Choroid plexus epithelial cell (primary cell): ENCODE measurements at regions not wholly inside any gene's neighbourhood (a gene's known extent, or its start where the extent isn't known, plus 50 kb on each side); places are given as distances from the start of the nearest gene placed in this dataset.

Experiments used
- DNase-seq: peaks from one replicate; pipeline ENCODE4 v3.0.0-alpha.2; 2010; ENCODE audit warnings: low read depth
- H3K4me3 ChIP-seq: 2 replicates; pipeline ENCODE4 v1.5.1; 2011; ENCODE audit warnings: low read depth, mild to moderate bottlenecking, control low read depth, low read length, moderate library complexity
- TF ChIP-seq, protein P1 (sequence below): conservative IDR thresholded peaks from 2 replicates; pipeline ENCODE4 v1.5.1; 2011; ENCODE audit warnings: low read depth, mild to moderate bottlenecking, control low read depth, inconsistent platforms, low read length, moderate library complexity

DNA sequence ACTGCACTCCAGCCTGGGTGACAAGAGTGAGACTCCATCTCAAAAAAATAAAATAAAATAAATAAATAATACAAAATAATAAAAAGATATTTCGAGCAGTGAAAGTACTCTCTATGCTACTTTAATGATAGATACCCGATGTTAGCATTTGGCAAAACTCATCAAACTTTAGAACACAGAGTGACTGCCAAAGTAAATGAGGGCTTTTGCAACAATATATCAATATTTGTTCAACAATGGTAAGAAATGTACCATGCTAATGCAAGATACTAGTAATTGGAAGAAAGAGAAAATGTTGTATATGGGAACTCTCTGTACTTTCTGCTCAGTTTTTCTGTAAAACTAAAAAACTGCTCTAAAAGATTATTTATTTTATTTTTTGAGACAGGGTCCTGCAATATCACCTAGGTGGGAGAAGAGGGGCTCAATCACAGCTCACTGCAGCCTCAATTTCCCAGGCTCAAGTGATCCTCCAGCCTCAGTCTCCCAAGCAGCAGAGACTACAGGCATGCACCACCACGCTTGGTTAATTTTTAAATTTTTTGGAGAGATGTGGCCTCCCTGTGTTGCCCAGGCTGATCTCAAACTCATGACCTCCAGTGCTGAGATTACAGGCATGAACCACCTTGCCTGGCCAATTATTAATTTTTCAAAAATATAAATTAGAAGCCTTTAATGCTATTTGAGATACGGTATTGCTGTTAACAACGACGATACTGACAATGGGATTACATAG, 650.5 kb upstream of the NR2F2 start:
- TF ChIP-seq, protein P1, sequence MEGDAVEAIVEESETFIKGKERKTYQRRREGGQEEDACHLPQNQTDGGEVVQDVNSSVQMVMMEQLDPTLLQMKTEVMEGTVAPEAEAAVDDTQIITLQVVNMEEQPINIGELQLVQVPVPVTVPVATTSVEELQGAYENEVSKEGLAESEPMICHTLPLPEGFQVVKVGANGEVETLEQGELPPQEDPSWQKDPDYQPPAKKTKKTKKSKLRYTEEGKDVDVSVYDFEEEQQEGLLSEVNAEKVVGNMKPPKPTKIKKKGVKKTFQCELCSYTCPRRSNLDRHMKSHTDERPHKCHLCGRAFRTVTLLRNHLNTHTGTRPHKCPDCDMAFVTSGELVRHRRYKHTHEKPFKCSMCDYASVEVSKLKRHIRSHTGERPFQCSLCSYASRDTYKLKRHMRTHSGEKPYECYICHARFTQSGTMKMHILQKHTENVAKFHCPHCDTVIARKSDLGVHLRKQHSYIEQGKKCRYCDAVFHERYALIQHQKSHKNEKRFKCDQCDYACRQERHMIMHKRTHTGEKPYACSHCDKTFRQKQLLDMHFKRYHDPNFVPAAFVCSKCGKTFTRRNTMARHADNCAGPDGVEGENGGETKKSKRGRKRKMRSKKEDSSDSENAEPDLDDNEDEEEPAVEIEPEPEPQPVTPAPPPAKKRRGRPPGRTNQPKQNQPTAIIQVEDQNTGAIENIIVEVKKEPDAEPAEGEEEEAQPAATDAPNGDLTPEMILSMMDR = no peak
- H3K4me3 ChIP-seq = no peak overlapping the region
- no peak for DNase-seq

DNA sequence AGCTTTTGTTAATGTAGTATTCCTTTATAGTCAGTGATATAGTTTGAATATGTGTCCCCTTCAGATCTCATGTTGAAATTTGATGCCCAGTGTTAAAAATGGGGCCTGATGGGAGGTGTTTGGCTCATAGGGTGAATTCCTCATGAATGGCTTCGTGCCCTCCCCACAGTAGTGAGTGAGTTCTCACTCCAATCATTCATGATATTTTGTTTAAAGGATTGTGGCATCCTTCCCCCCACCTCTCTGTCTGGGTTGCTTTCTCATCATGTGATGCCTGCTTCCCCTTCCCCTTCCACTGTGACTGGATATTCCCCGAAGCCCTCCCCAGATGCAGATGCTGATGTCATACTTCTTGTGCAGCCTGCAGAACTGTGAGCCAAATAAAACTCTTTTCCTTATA, 649.8 kb upstream of the NR2F2 start:
- TF ChIP-seq, protein P1 = no peak
- no peak overlapping the region for H3K4me3 ChIP-seq
- DNase-seq = no peak

DNA sequence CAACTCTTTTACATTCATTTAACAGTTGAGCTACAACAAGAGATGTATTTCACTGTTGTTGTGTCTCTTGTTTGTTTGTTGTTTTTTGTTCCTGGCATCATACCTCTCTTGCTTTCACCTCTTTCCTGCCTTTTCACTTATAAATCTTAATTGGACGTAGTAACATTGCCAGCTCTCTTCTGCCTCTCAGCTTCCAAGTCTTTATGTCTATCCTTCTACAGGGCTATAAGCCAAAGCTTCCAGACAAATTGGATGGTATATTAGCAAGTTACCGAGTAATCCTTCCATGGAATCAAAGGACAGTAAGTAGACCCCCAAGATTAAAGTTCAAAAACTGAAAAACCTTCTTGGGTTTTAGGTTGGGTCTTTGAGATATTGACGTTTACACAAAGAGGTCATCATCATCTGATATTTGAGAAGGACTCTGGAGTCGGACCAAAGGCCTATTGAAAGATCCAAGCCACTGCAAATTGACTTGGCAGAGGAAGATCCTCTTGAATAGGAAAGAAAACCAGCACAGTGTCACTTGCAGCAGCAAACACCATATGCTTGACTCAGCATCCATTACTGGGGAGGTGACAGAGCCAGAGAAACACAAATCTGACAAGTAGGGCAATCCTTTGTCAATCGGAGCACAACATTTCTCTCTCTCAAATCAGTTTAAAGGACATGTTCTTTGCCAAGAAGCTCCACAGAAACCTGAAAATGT, 648.5 kb upstream of the NR2F2 start:
- no peak for DNase-seq
- no peak overlapping the region for H3K4me3 ChIP-seq
- TF ChIP-seq, protein P1 = no peak

DNA sequence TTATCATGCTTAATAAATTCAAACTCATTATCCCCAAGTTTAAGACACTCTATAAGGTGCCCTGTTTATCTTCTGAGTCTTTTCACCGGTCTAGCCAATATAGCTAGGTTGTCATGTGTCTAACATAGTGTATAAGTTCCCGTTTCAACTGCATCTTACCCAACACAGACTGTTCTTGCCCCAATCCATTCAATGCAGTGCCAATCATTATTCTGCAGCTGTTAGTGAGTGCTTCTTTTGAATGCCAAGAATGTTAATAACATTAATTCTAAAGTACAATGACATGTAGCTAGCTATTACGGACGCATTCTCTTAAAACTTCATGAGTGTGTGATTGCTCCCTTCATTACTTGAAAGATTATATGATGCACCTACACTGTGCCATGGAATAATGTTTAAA, 646.4 kb upstream of the NR2F2 start:
- TF ChIP-seq, protein P1 = no peak
- H3K4me3 ChIP-seq = no peak overlapping the region
- peak; percentile 19 for DNase-seq

DNA sequence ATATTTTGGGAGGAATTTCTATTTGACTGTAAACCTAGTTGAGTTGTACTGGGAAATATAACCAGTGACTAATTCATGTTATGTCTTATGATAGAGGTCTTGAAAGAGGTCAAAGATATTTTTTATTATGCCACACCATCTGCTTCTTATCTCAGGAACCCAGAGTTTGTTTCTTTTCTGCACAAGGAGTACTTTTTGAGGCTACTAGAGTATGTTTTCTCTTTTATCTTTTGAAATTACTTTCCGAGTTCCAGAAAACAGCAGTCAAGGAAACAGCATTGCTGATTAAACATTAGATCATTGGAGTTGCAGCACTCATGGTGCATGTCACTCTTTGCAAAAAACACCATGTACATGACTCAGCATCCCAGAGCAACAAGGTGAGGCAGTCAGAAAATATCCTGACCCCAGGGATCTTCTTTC, 645.8 kb upstream of the NR2F2 start:
- no peak overlapping the region for H3K4me3 ChIP-seq
- DNase-seq = peak; percentile 96
- TF ChIP-seq, protein P1 = no peak

DNA sequence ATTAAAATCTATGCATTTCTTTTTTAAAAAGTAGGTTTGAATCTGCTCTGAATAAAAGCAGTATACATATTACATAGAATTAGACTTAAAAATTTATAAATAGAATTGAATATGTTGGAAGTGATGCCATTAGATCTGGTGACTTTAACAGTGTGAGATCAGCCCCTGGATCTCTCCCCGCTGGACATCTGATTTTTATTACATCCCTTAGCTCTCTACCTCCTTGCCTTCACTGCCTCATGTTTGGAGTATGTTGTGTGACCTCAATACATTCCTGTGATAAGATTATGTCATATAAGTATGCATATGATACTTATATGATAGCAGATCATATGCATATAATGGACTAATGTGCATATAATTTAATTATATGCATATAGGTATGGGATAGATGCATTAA, 643.4 kb upstream of the NR2F2 start:
- TF ChIP-seq, protein P1 = no peak
- no peak for DNase-seq

DNA sequence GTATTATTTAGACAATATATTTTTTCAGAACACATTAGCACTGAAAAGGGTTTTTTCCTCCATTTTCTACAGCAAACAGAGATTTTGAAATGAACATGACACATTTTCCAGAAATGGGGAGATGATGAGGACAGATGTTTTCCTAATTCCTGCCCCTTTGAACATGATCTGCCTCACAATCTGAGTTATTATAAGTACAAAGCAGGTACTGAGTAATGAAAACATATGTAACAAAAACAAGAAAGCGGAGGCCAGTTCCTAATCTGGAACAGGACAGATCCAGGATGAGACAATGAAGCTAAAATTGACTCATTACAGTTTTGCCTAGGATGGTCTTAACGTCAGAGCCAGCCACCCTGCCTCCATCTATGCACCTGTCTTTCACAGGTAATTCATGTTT, 642.8 kb upstream of the NR2F2 start:
- TF ChIP-seq, protein P1 = no peak
- no peak overlapping the region for H3K4me3 ChIP-seq
- no peak for DNase-seq

More for the DNA sequence above, 643.4 kb upstream of the NR2F2 start:
- H3K4me3 ChIP-seq = no peak overlapping the region
